ENCODE measurements at regions not wholly inside any gene's neighbourhood (a gene's known extent, or its start where the extent isn't known, plus 50 kb on each side); places are given as distances from the start of the nearest gene placed in this dataset.
"Not testable (repeated sequence)": the region's sequence is repeated elsewhere in the genome, so short reads cannot be mapped to it uniquely, and the experiment has no call there.

GRCh38 chr5:143968071-143968878 is 156.3 kb downstream of the HMHB1 start:
- H3K9me2 ChIP-seq (replicated peaks; ENCODE audit: insufficient read depth, low read length), result no peaks in the 10 kb centered on the region
- H3K27me3 ChIP-seq (ENCODE audit: low read length), result no peaks in the 10 kb centered on the region
- H3K79me2 ChIP-seq (ENCODE audit: low read length), result no peaks in the 10 kb centered on the region
- H3K4me2 ChIP-seq (ENCODE audit: low read depth, low read length, poor library complexity, severe bottlenecking), result no peak overlapping the region
- H3K9ac ChIP-seq (ENCODE audit: low read length), result no peak overlapping the region
- H3K36me3 ChIP-seq (ENCODE audit: insufficient read depth, low read length), result no peaks in the 10 kb centered on the region
- H3K4me3 ChIP-seq (ENCODE audit: low read length), result no peak overlapping the region
- H2AFZ ChIP-seq (ENCODE audit: low read length), result no peak overlapping the region
- no peaks in the 10 kb centered on the region for H3K9me3 ChIP-seq (ENCODE audit: low read length)
- H3K4me1 ChIP-seq (ENCODE audit: low read length), result peaks cover 12% of the 10 kb centered on the region
- H3K27ac ChIP-seq (ENCODE audit: low read length), result no peak overlapping the region
- peak; percentile 74 for DNase-seq
- H4K20me1 ChIP-seq (ENCODE audit: insufficient read depth, low read depth, low read length), result no peaks in the 10 kb centered on the region

- Histone ChIP-seq H3K4me1 (ENCODE audit: low read length) (peaks cover 22% of the 10 kb centered on the region), H3K79me2 (ENCODE audit: low read length) (no peaks in the 10 kb centered on the region), H3K27me3 (ENCODE audit: low read length) (no peaks in the 10 kb centered on the region), H3K9ac (ENCODE audit: low read length) (no peak overlapping the region), H2AFZ (ENCODE audit: low read length) (no peak overlapping the region), H3K9me2 (replicated peaks; ENCODE audit: insufficient read depth, low read length) (no peaks in the 10 kb centered on the region), H3K36me3 (ENCODE audit: insufficient read depth, low read length) (no peaks in the 10 kb centered on the region), H4K20me1 (ENCODE audit: insufficient read depth, low read depth, low read length) (no peaks in the 10 kb centered on the region), H3K4me3 (ENCODE audit: low read length) (no peak overlapping the region), H3K27ac (ENCODE audit: low read length) (no peak overlapping the region), H3K4me2 (ENCODE audit: low read depth, low read length, poor library complexity, severe bottlenecking) (no peak overlapping the region), H3K9me3 (ENCODE audit: low read length) (no peaks in the 10 kb centered on the region)
- DNase-seq, result no peak
These were observed 158.2 kb downstream of the HMHB1 start for GRCh38 chr5:143970159-143970558.

- Histone ChIP-seq H3K9me2 (replicated peaks; ENCODE audit: insufficient read depth, low read length) (no peaks in the 10 kb centered on the region), H3K9me3 (ENCODE audit: low read length) (no peaks in the 10 kb centered on the region), H2AFZ (ENCODE audit: low read length) (no peak overlapping the region), H3K4me2 (ENCODE audit: low read depth, low read length, poor library complexity, severe bottlenecking) (peak overlapping the region; percentile 37), H4K20me1 (ENCODE audit: insufficient read depth, low read depth, low read length) (no peaks in the 10 kb centered on the region), H3K27me3 (ENCODE audit: low read length) (no peaks in the 10 kb centered on the region), H3K27ac (ENCODE audit: low read length) (no peak overlapping the region), H3K4me1 (ENCODE audit: low read length) (peaks cover 22% of the 10 kb centered on the region), H3K36me3 (ENCODE audit: insufficient read depth, low read length) (no peaks in the 10 kb centered on the region), H3K79me2 (ENCODE audit: low read length) (no peaks in the 10 kb centered on the region), H3K9ac (ENCODE audit: low read length) (no peak overlapping the region), H3K4me3 (ENCODE audit: low read length) (no peak overlapping the region)
- no peak for DNase-seq
These were observed 160.1 kb downstream of the HMHB1 start for GRCh38 chr5:143972068-143972467.

- Histone ChIP-seq H3K9ac (ENCODE audit: low read length) (no peak overlapping the region), H3K79me2 (ENCODE audit: low read length) (no peaks in the 10 kb centered on the region), H3K27ac (ENCODE audit: low read length) (no peak overlapping the region), H2AFZ (ENCODE audit: low read length) (no peak overlapping the region), H3K9me2 (replicated peaks; ENCODE audit: insufficient read depth, low read length) (no peaks in the 10 kb centered on the region), H3K9me3 (ENCODE audit: low read length) (no peaks in the 10 kb centered on the region), H3K27me3 (ENCODE audit: low read length) (no peaks in the 10 kb centered on the region), H3K4me1 (ENCODE audit: low read length) (peaks cover 22% of the 10 kb centered on the region), H4K20me1 (ENCODE audit: insufficient read depth, low read depth, low read length) (no peaks in the 10 kb centered on the region), H3K4me3 (ENCODE audit: low read length) (no peak overlapping the region), H3K36me3 (ENCODE audit: insufficient read depth, low read length) (no peaks in the 10 kb centered on the region), H3K4me2 (ENCODE audit: low read depth, low read length, poor library complexity, severe bottlenecking) (no peak overlapping the region)
- no peak for DNase-seq
These were observed 164.1 kb downstream of the HMHB1 start for GRCh38 chr5:143976055-143976454.

GRCh38 chr5:143977891-143978461 is 166.0 kb downstream of the HMHB1 start:
- H3K27ac ChIP-seq (ENCODE audit: low read length), result no peak overlapping the region
- no peak overlapping the region for H3K4me2 ChIP-seq (ENCODE audit: low read depth, low read length, poor library complexity, severe bottlenecking)
- no peaks in the 10 kb centered on the region for H3K79me2 ChIP-seq (ENCODE audit: low read length)
- H3K4me3 ChIP-seq (ENCODE audit: low read length), result no peak overlapping the region
- no peaks in the 10 kb centered on the region for H3K27me3 ChIP-seq (ENCODE audit: low read length)
- peaks cover 12% of the 10 kb centered on the region for H3K4me1 ChIP-seq (ENCODE audit: low read length)
- H3K9ac ChIP-seq (ENCODE audit: low read length), result no peak overlapping the region
- no peak overlapping the region for H2AFZ ChIP-seq (ENCODE audit: low read length)
- no peaks in the 10 kb centered on the region for H4K20me1 ChIP-seq (ENCODE audit: insufficient read depth, low read depth, low read length)
- no peaks in the 10 kb centered on the region for H3K9me3 ChIP-seq (ENCODE audit: low read length)
- no peak for DNase-seq
- no peaks in the 10 kb centered on the region for H3K9me2 ChIP-seq (replicated peaks; ENCODE audit: insufficient read depth, low read length)
- H3K36me3 ChIP-seq (ENCODE audit: insufficient read depth, low read length), result no peaks in the 10 kb centered on the region

- H3K9me2 ChIP-seq (replicated peaks; ENCODE audit: insufficient read depth, low read length), result no peaks in the 10 kb centered on the region
- no peaks in the 10 kb centered on the region for H3K36me3 ChIP-seq (ENCODE audit: insufficient read depth, low read length)
- H3K9me3 ChIP-seq (ENCODE audit: low read length), result no peaks in the 10 kb centered on the region
- peaks cover 4% of the 10 kb centered on the region for H3K4me1 ChIP-seq (ENCODE audit: low read length)
- DNase-seq, result no peak
- H3K4me3 ChIP-seq (ENCODE audit: low read length), result no peak overlapping the region
- no peak overlapping the region for H2AFZ ChIP-seq (ENCODE audit: low read length)
- no peaks in the 10 kb centered on the region for H3K79me2 ChIP-seq (ENCODE audit: low read length)
- no peaks in the 10 kb centered on the region for H3K27me3 ChIP-seq (ENCODE audit: low read length)
- no peaks in the 10 kb centered on the region for H4K20me1 ChIP-seq (ENCODE audit: insufficient read depth, low read depth, low read length)
- no peak overlapping the region for H3K4me2 ChIP-seq (ENCODE audit: low read depth, low read length, poor library complexity, severe bottlenecking)
- H3K27ac ChIP-seq (ENCODE audit: low read length), result no peak overlapping the region
- no peak overlapping the region for H3K9ac ChIP-seq (ENCODE audit: low read length)
These were observed 167.2 kb downstream of the HMHB1 start for GRCh38 chr5:143979044-143979690.

GRCh38 chr5:143980506-143980905 is 168.5 kb downstream of the HMHB1 start:
- Histone ChIP-seq H4K20me1 (ENCODE audit: insufficient read depth, low read depth, low read length) (no peaks in the 10 kb centered on the region), H3K9me3 (ENCODE audit: low read length) (no peaks in the 10 kb centered on the region), H3K9me2 (replicated peaks; ENCODE audit: insufficient read depth, low read length) (no peaks in the 10 kb centered on the region), H3K4me2 (ENCODE audit: low read depth, low read length, poor library complexity, severe bottlenecking) (no peak overlapping the region), H3K4me1 (ENCODE audit: low read length) (no peaks in the 10 kb centered on the region), H3K4me3 (ENCODE audit: low read length) (no peak overlapping the region), H3K9ac (ENCODE audit: low read length) (no peak overlapping the region), H3K27ac (ENCODE audit: low read length) (no peak overlapping the region), H2AFZ (ENCODE audit: low read length) (no peak overlapping the region), H3K36me3 (ENCODE audit: insufficient read depth, low read length) (no peaks in the 10 kb centered on the region), H3K79me2 (ENCODE audit: low read length) (no peaks in the 10 kb centered on the region), H3K27me3 (ENCODE audit: low read length) (no peaks in the 10 kb centered on the region)
- no peak for DNase-seq

- not testable (repeated sequence) for DNase-seq; H3K79me2 ChIP-seq (ENCODE audit: low read length); H3K27me3 ChIP-seq (ENCODE audit: low read length); H3K4me2 ChIP-seq (ENCODE audit: low read depth, low read length, poor library complexity, severe bottlenecking); H3K4me1 ChIP-seq (ENCODE audit: low read length); H3K9ac ChIP-seq (ENCODE audit: low read length); H3K4me3 ChIP-seq (ENCODE audit: low read length); H2AFZ ChIP-seq (ENCODE audit: low read length); H3K9me3 ChIP-seq (ENCODE audit: low read length); H3K36me3 ChIP-seq (ENCODE audit: insufficient read depth, low read length); H4K20me1 ChIP-seq (ENCODE audit: insufficient read depth, low read depth, low read length); H3K9me2 ChIP-seq (replicated peaks; ENCODE audit: insufficient read depth, low read length); H3K27ac ChIP-seq (ENCODE audit: low read length)
These were observed 171.0 kb downstream of the HMHB1 start for GRCh38 chr5:143982957-143983356.
